C4-2B (cell line): ENCODE measurements at regions not wholly inside any gene's neighbourhood (a gene's known extent, or its start where the extent isn't known, plus 50 kb on each side); places are given as distances from the start of the nearest gene placed in this dataset.
"Not testable (repeated sequence)": the region's sequence is repeated elsewhere in the genome, so short reads cannot be mapped to it uniquely, and the experiment has no call there.

Experiments used
- H3K27ac ChIP-seq: fragments of 450-650 bp; 2 replicates; pipeline ENCODE4 v1.5.1; 2017
- ZFX ChIP-seq: fragments of 450-650 bp; IDR thresholded peaks from 2 replicates; pipeline ENCODE4 v1.6.1; 2017
- TF ChIP-seq, protein P1 (sequence below): fragments of 450-650 bp; conservative IDR thresholded peaks from 2 replicates; pipeline ENCODE4 v1.5.1; 2017; ENCODE audit warnings: mild to moderate bottlenecking

DNA sequence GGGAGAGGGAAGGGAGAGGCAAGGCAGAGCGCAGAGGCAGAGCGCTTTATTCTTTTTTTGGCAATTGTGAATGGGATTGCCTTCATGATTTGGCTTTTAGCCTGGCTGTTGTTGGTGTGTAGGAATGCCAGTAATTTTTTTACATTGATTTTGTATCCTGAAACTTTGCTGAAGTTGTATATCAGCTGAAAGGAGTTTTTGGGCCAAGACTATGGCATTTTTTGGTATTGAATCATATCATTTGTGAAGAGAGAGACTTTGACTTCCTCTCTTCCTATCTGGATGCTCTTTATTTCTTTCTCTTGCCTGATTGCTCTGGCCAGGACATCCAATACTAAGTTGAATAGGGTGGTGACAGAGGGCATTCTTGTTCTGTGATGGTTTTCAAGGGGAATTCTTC is 291.3 kb downstream of the REEP3 start:
- no peak for TF ChIP-seq ZFX
- TF ChIP-seq, protein P1, sequence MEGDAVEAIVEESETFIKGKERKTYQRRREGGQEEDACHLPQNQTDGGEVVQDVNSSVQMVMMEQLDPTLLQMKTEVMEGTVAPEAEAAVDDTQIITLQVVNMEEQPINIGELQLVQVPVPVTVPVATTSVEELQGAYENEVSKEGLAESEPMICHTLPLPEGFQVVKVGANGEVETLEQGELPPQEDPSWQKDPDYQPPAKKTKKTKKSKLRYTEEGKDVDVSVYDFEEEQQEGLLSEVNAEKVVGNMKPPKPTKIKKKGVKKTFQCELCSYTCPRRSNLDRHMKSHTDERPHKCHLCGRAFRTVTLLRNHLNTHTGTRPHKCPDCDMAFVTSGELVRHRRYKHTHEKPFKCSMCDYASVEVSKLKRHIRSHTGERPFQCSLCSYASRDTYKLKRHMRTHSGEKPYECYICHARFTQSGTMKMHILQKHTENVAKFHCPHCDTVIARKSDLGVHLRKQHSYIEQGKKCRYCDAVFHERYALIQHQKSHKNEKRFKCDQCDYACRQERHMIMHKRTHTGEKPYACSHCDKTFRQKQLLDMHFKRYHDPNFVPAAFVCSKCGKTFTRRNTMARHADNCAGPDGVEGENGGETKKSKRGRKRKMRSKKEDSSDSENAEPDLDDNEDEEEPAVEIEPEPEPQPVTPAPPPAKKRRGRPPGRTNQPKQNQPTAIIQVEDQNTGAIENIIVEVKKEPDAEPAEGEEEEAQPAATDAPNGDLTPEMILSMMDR, result no peak
- no peak overlapping the region for H3K27ac ChIP-seq

DNA sequence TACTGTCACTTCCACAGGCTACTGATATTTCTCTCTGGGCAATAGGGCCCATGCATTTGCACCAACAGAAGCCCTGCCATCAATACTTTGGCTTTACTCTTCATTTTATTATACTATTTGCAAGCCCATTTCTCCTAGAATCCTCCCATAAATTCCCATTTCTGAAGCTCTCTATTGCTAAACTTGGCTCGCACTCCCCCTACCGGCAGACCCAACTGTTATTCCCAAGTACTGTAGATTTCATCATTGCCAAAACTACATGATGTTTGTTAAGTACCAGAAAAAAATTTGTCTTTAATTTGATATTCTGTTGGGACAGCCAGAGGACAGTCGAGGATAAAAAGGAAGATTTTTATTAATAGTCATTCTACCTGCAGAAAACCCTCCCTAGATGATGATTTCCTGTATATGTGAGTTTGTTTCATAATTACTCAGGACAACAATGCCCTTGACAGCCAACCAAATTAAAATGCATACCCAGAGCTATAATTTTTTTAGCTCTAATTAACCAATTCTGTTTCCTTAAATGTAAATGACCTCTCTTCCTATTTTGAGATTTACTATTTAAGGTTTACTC is 298.6 kb downstream of the REEP3 start:
- TF ChIP-seq, protein P1, result peak; percentile 94
- no peak for TF ChIP-seq ZFX
- H3K27ac ChIP-seq, result no peak overlapping the region

DNA sequence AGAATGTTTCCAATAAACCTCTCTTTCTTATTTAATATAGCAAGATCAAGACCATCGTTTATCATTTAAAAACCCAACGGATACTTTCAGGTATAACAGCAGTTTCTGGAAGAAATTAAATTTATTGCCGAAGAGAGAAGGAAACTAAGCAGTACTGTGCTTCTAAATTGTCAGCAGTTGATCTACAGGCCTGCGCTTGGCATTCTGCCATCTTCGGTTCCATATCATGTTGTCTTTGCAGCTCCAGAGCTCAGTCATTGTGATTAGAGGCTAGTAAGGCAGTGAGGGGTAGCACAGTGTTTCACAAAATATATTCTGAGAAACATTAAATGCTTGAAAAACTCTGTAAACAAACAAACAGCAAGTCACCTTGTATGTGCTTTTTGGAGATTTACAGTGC is 301.3 kb downstream of the REEP3 start:
- H3K27ac ChIP-seq, result no peak overlapping the region
- no peak for TF ChIP-seq ZFX
- TF ChIP-seq, protein P1, result no peak

GRCh38 chr10:63825111-63825510 is 303.9 kb downstream of the REEP3 start:
- TF ChIP-seq, protein P1, result no peak
- no peak for TF ChIP-seq ZFX
- H3K27ac ChIP-seq, result no peak overlapping the region

DNA sequence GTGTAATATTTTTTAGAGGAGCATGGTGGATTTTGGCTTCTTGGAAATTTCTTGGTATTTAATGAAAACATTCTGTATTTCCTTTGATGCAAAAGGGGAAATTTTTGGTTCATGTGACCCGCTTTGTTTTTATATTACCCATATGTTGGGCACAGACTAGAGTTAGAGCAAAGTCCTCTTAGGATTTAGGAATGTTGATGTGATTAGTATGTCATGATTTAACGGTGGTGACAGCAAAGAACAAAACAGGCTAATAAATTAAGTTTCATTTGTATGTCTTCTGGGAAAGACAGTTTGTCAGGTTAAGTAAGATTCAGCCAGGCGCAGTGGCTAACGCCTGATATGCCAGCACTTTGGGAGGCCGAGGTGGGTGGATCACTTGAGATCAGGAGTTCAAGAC is 304.6 kb downstream of the REEP3 start:
- TF ChIP-seq ZFX, result no peak
- TF ChIP-seq, protein P1, result no peak

DNA sequence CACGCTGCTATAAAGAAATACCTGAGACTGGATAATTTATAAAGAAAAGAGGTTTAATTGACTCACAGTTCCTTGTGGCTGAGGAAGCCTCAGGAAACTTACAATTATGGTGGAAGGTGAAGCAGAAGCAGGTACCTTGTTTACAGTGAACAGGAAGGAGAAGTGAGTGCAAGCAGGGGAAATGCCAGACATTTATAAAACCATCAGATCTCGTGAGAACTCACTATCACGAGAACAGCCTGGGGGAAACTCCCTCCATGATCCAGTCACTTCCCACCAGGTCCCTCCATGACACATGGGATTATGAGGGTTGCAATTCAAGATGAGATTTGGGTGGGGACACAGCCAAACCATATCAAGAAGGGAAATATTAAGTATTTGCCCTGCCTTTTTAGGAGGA is 305.8 kb downstream of the REEP3 start:
- not testable (repeated sequence) for H3K27ac ChIP-seq

More for the DNA sequence above, 304.6 kb downstream of the REEP3 start:
- no peak overlapping the region for H3K27ac ChIP-seq

- H3K27ac ChIP-seq, result no peak overlapping the region
- TF ChIP-seq, protein P1, result no peak
- TF ChIP-seq ZFX, result no peak
Measured at GRCh38 chr10:63829020-63829419, 307.8 kb downstream of the REEP3 start.

DNA sequence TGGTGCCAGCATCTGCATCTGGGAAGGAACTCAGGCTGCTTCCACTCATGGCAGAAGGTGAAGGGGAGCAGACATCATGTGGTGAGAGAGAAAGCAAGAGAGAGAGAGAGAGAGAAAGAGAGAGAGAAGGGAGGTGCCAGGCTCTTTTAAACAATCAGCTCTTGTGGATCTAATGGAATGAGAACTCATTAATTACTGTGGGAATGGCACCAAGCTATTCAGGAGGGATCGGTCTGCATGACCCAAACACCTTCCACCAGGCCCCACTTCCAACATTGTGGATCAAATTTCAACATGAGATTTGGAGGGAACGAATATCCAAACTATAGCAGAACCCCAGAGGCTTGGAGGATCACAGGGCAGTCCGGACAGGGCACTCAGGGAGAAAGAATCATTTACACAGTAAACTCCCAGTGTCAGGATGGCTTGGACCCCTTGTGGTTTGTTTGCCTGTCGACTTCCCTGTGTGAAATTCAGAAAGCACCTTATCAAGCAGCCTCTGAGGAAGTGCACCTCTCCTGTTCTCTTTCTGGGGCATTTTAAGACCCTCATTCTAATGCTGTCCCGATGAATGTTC is 308.5 kb downstream of the REEP3 start:
- H3K27ac ChIP-seq, result no peak overlapping the region
- TF ChIP-seq, protein P1, result no peak
- no peak for TF ChIP-seq ZFX
